CD4-positive, CD25-positive, alpha-beta regulatory T cell (primary cell): ENCODE measurements at regions not wholly inside any gene's neighbourhood (a gene's known extent, or its start where the extent isn't known, plus 50 kb on each side); places are given as distances from the start of the nearest gene placed in this dataset.

Experiments used
- ATAC-seq, 2 donors: fragments of 150-1000 bp; cut with Tn5 transposase; one replicate each; pipeline ENCODE4 v1.10.0; 2021; ENCODE audit warnings: low read depth in 2 of 2, moderate number of reproducible peaks in 2 of 2, moderate library complexity in 1 of 2
- DNase-seq, 3 donors: peaks; one replicate each; pipeline versions ENCODE4 v3.0.0 to v3.0.0-alpha.2; 2012 to 2022; ENCODE audit warnings: mixed read lengths in 1 of 3
- H3K27ac ChIP-seq: one replicate; pipeline ENCODE4 v1.7.0; 2013; ENCODE audit warnings: mild to moderate bottlenecking, low read length; ENCODE audit not compliant: insufficient read depth, poor library complexity, severe bottlenecking
- H3K27me3 ChIP-seq: one replicate; pipeline ENCODE4 v1.7.0; 2013; ENCODE audit warnings: low read length; ENCODE audit not compliant: control insufficient read depth, insufficient read depth
- H3K36me3 ChIP-seq: one replicate; pipeline ENCODE4 v1.7.0; 2013; ENCODE audit warnings: mild to moderate bottlenecking, low read length, moderate library complexity; ENCODE audit not compliant: control insufficient read depth, insufficient read depth
- H3K4me1 ChIP-seq: 2 replicates; pipeline ENCODE4 v1.7.0; 2013; ENCODE audit warnings: mild to moderate bottlenecking, low read length; ENCODE audit not compliant: insufficient read depth, control insufficient read depth, poor library complexity, severe bottlenecking
- H3K4me3 ChIP-seq: one replicate; pipeline ENCODE4 v1.7.0; 2013; ENCODE audit warnings: low read depth, mild to moderate bottlenecking, low read length, moderate library complexity
- H3K9me3 ChIP-seq, 2 experiments: 1 replicate in 1 of 2; 2 replicates in 1 of 2; pipeline ENCODE4 v1.7.0; 2013; ENCODE audit warnings: low read length in 2 of 2, mild to moderate bottlenecking in 1 of 2, moderate library complexity in 1 of 2; ENCODE audit not compliant: control insufficient read depth in 2 of 2
- H3K27ac Mint-ChIP-seq, 3 donors: one replicate each; pipeline ENCODE4 v1.8.0; 2020 to 2022; ENCODE audit warnings: mild to moderate bottlenecking in 3 of 3, mixed read lengths in 3 of 3, moderate library complexity in 2 of 3
- H3K27me3 Mint-ChIP-seq: one replicate; pipeline ENCODE4 v1.8.0; 2022; ENCODE audit warnings: mild to moderate bottlenecking, mixed read lengths
- H3K36me3 Mint-ChIP-seq: one replicate; pipeline ENCODE4 v1.8.0; 2020; ENCODE audit warnings: mixed read lengths
- H3K4me1 Mint-ChIP-seq, 4 donors: one replicate each; pipeline ENCODE4 v1.8.0; 2020 to 2022; ENCODE audit warnings: mixed read lengths in 4 of 4, mild to moderate bottlenecking in 1 of 4
- H3K4me3 Mint-ChIP-seq, 4 donors: one replicate each; pipeline ENCODE4 v1.8.0; 2020 to 2022; ENCODE audit warnings: mild to moderate bottlenecking in 4 of 4, mixed read lengths in 4 of 4, moderate library complexity in 3 of 4
- H3K9me3 Mint-ChIP-seq, 7 donors: one replicate each; pipeline ENCODE4 v1.8.0; 2020 to 2022; ENCODE audit warnings: mixed read lengths in 7 of 7, mild to moderate bottlenecking in 3 of 7, moderate library complexity in 2 of 7

- H3K9me3 Mint-ChIP-seq: peaks cover 0 to 9% (median 0%) of the 10 kb centered on the region in 7 donors
- no peak overlapping the region for H3K27ac ChIP-seq
These were observed 893.0 kb downstream of the DIPK2A start for GRCh38 chr3:144864646-144865045.

GRCh38 chr3:144865948-144866347 lies 894.3 kb downstream of the DIPK2A start:
- Histone ChIP-seq H3K4me3 (no peak overlapping the region), H3K9me3 (no peaks in the 10 kb centered on the region), H3K27ac (no peak overlapping the region), H3K27me3 (no peaks in the 10 kb centered on the region), H3K36me3 (no peaks in the 10 kb centered on the region), H3K4me1 (no peaks in the 10 kb centered on the region)
- no peak overlapping the region for H3K4me3 Mint-ChIP-seq
- no peaks in the 10 kb centered on the region for H3K36me3 Mint-ChIP-seq
- no peak for DNase-seq
- peaks cover 0 to 9% (median 2%) of the 10 kb centered on the region in 7 donors for H3K9me3 Mint-ChIP-seq
- no peak for ATAC-seq
- no peaks in the 10 kb centered on the region for H3K27me3 Mint-ChIP-seq
- H3K27ac Mint-ChIP-seq: no peak overlapping the region
- H3K4me1 Mint-ChIP-seq: no peaks in the 10 kb centered on the region

More at GRCh38 chr3:144864646-144865045, 893.0 kb downstream of the DIPK2A start:
- ATAC-seq (no peak), DNase-seq (no peak)
- H3K4me3 ChIP-seq: no peak overlapping the region
- Mint-ChIP-seq H3K36me3 (no peaks in the 10 kb centered on the region), H3K4me3 (no peak overlapping the region), H3K27ac (no peak overlapping the region), H3K27me3 (no peaks in the 10 kb centered on the region), H3K4me1 (no peaks in the 10 kb centered on the region)
- H3K9me3 ChIP-seq: no peaks in the 10 kb centered on the region
- no peaks in the 10 kb centered on the region for H3K36me3 ChIP-seq
- no peaks in the 10 kb centered on the region for H3K4me1 ChIP-seq
- no peaks in the 10 kb centered on the region for H3K27me3 ChIP-seq

DNA sequence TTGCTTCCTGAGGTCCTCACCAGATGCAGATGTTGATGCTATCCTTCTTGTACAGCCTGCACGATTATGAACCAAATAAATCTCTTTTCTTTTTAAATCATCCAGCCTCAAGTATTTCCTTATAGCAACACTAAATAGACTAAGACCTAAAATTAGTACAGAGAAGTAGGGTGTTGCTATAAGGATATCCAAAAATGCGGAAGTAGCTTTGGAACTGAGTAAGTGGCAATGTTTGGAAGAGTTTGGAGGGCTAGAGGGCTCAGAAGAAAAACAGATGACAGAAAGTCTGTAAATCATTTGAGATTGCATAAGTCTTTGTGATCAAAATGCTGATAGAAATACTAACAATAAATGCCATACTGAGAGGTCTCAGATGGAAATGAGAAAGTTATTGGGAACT lies 894.9 kb downstream of the DIPK2A start:
- H3K27ac ChIP-seq: no peak overlapping the region
- no peaks in the 10 kb centered on the region for H3K27me3 ChIP-seq
- Mint-ChIP-seq H3K4me1 (no peaks in the 10 kb centered on the region), H3K36me3 (no peaks in the 10 kb centered on the region), H3K27me3 (no peaks in the 10 kb centered on the region), H3K4me3 (no peak overlapping the region), H3K27ac (no peak overlapping the region), H3K9me3 (peaks cover 0 to 9% (median 2%) of the 10 kb centered on the region in 7 donors)
- DNase-seq (no peak), ATAC-seq (no peak)
- H3K36me3 ChIP-seq: no peaks in the 10 kb centered on the region
- no peaks in the 10 kb centered on the region for H3K4me1 ChIP-seq
- H3K4me3 ChIP-seq: no peak overlapping the region
- H3K9me3 ChIP-seq: no peaks in the 10 kb centered on the region

- H3K4me3 Mint-ChIP-seq: no peak overlapping the region
- ATAC-seq (no peak), DNase-seq (no peak)
- no peaks in the 10 kb centered on the region for H3K36me3 Mint-ChIP-seq
- Histone ChIP-seq H3K27me3 (no peaks in the 10 kb centered on the region), H3K4me3 (no peak overlapping the region), H3K4me1 (no peaks in the 10 kb centered on the region), H3K36me3 (no peaks in the 10 kb centered on the region), H3K9me3 (no peaks in the 10 kb centered on the region), H3K27ac (no peak overlapping the region)
- peaks cover 0 to 9% (median 3%) of the 10 kb centered on the region in 7 donors for H3K9me3 Mint-ChIP-seq
- H3K4me1 Mint-ChIP-seq: no peaks in the 10 kb centered on the region
- H3K27ac Mint-ChIP-seq: no peak overlapping the region
- no peaks in the 10 kb centered on the region for H3K27me3 Mint-ChIP-seq
These were observed 896.9 kb downstream of the DIPK2A start for GRCh38 chr3:144868506-144868905.

- Histone ChIP-seq H3K36me3 (no peaks in the 10 kb centered on the region), H3K4me1 (no peaks in the 10 kb centered on the region), H3K27me3 (no peaks in the 10 kb centered on the region), H3K4me3 (no peak overlapping the region), H3K27ac (no peak overlapping the region), H3K9me3 (no peaks in the 10 kb centered on the region)
- Mint-ChIP-seq H3K4me1 (no peaks in the 10 kb centered on the region), H3K36me3 (no peaks in the 10 kb centered on the region), H3K27me3 (no peaks in the 10 kb centered on the region), H3K27ac (no peak overlapping the region), H3K9me3 (peaks cover 0 to 6% (median 2%) of the 10 kb centered on the region in 7 donors), H3K4me3 (no peak overlapping the region)
- no peak for DNase-seq
- no peak for ATAC-seq
These were observed 901.4 kb downstream of the DIPK2A start for GRCh38 chr3:144873066-144873465.

- peaks cover 0 to 6% (median 2%) of the 10 kb centered on the region in 7 donors for H3K9me3 Mint-ChIP-seq
These were observed 903.6 kb downstream of the DIPK2A start for GRCh38 chr3:144875211-144875610.

DNA sequence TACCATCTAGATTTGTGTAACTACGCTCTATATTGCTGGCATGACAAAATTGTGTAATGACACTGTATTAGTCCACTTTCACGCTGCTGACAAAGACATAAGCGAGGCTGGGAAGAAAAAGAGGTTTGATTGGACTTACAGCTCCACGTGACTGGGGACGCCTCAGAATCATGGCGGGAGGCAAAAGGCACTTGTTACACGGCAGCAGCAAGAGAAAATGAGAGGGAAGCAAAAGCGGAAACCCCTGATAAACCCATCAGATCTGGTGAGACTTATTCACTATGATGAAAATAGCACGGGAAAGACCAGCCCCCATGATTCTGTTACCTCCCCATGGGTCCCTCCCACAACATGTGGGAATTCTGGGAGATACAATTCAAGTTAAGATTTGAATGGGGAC lies 905.7 kb downstream of the DIPK2A start:
- Histone ChIP-seq H3K27me3 (no peaks in the 10 kb centered on the region), H3K4me3 (no peak overlapping the region), H3K9me3 (no peaks in the 10 kb centered on the region), H3K27ac (no peak overlapping the region), H3K4me1 (no peaks in the 10 kb centered on the region), H3K36me3 (no peaks in the 10 kb centered on the region)
- no peaks in the 10 kb centered on the region for H3K36me3 Mint-ChIP-seq
- H3K27ac Mint-ChIP-seq: no peak overlapping the region
- ATAC-seq (no peak), DNase-seq (no peak)
- H3K4me1 Mint-ChIP-seq: no peaks in the 10 kb centered on the region
- no peaks in the 10 kb centered on the region for H3K27me3 Mint-ChIP-seq
- no peak overlapping the region for H3K4me3 Mint-ChIP-seq
- H3K9me3 Mint-ChIP-seq: peaks cover 0 to 8% (median 4%) of the 10 kb centered on the region in 7 donors

More at GRCh38 chr3:144875211-144875610, 903.6 kb downstream of the DIPK2A start:
- Histone ChIP-seq H3K36me3 (no peaks in the 10 kb centered on the region), H3K27me3 (no peaks in the 10 kb centered on the region), H3K4me3 (no peak overlapping the region), H3K4me1 (no peaks in the 10 kb centered on the region), H3K9me3 (no peaks in the 10 kb centered on the region), H3K27ac (no peak overlapping the region)
- no peaks in the 10 kb centered on the region for H3K36me3 Mint-ChIP-seq
- ATAC-seq (no peak), DNase-seq (no peak)
- no peaks in the 10 kb centered on the region for H3K4me1 Mint-ChIP-seq
- H3K4me3 Mint-ChIP-seq: no peak overlapping the region
- no peak overlapping the region for H3K27ac Mint-ChIP-seq
- no peaks in the 10 kb centered on the region for H3K27me3 Mint-ChIP-seq

GRCh38 chr3:144879701-144880100 lies 908.1 kb downstream of the DIPK2A start:
- no peak for DNase-seq
- H3K27me3 Mint-ChIP-seq: no peaks in the 10 kb centered on the region
- ATAC-seq: no peak
- peaks cover 0 to 8% (median 1%) of the 10 kb centered on the region in 7 donors for H3K9me3 Mint-ChIP-seq
- H3K27ac Mint-ChIP-seq: no peak overlapping the region
- Histone ChIP-seq H3K4me1 (no peaks in the 10 kb centered on the region), H3K27me3 (no peaks in the 10 kb centered on the region), H3K36me3 (no peaks in the 10 kb centered on the region), H3K4me3 (no peak overlapping the region), H3K27ac (no peak overlapping the region), H3K9me3 (no peaks in the 10 kb centered on the region)
- no peak overlapping the region for H3K4me3 Mint-ChIP-seq
- H3K4me1 Mint-ChIP-seq: no peaks in the 10 kb centered on the region
- no peaks in the 10 kb centered on the region for H3K36me3 Mint-ChIP-seq
